ENCODE measurements at regions not wholly inside any gene's neighbourhood (a gene's known extent, or its start where the extent isn't known, plus 50 kb on each side); places are given as distances from the start of the nearest gene placed in this dataset.
"Not testable (repeated sequence)": the region's sequence is repeated elsewhere in the genome, so short reads cannot be mapped to it uniquely, and the experiment has no call there.

- peak; percentile 80 for DNase-seq
Measured at GRCh38 chrX:111041018-111041462, 55.0 kb upstream of the PAK3 start.

- peak; percentile 11 for DNase-seq
Measured at GRCh38 chrX:111040377-111041017, 55.5 kb upstream of the PAK3 start.

DNA sequence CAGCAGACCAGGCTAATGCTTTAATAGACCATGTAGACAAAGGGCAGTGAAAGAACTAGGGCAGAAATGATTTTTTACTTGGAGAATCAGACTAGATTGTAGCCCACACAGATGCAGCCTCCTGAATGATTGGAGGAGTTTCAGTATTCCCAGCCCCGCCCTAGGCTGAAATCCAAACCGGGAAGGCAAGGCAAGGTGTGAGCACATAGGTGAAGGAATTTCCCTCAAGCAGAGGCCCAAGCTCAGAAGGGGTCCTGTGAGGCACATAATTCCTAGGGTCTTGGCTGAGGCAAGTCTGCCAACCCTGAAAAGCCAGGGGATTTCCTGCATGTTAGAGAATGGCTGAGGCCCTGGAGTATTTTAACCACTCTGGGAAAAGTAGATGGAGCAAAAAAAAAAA lies 56.4 kb upstream of the PAK3 start:
- DNase-seq, result no peak

DNA sequence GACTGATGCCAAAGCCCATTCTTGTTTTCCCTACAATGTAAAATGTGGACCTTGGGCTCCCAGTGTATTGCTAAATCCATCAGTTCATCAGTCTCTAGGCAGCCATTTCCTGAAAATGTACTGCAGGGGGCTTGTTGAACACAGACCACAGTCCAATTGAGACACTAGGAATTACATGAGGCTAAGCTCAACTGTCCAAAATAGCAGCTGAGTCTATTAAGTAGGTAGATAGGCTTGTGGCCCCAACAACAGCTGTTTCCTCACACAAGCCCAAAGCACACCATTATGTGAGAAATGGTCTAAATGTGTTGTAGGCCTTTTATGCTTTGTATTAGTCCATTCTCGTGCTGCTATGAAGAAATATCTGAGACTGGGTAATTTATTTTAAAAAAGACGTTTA lies 60.0 kb upstream of the PAK3 start:
- DNase-seq, result no peak

DNA sequence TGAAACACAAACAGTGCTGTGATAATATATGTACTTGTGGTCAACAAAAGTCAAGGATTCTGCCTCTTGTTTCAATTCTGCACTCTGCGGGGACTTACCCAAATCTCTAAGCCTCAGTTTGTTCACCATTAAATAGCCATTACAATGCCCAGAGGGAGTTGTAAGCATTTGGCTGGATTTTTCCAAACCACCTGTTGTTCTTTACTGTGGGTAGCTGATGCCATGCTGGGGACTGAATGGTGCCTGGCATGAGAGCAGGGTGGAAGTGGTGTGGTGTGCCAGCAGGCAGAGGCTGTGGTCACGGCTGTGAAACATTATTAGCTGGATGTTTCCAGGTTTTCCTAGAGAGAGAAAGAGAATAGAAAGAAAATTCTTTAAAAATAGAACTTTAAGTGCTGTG lies 60.7 kb upstream of the PAK3 start:
- no peak for DNase-seq

GRCh38 chrX:111022998-111023397 lies 73.0 kb upstream of the PAK3 start:
- DNase-seq, result not testable (repeated sequence)

GRCh38 chrX:111020283-111020682 lies 75.7 kb upstream of the PAK3 start:
- no peak for DNase-seq

- DNase-seq, result no peak
Measured at GRCh38 chrX:111013778-111014455, 82.1 kb upstream of the PAK3 start.

- DNase-seq, result no peak
Measured at GRCh38 chrX:111010111-111010510, 85.9 kb upstream of the PAK3 start.

DNA sequence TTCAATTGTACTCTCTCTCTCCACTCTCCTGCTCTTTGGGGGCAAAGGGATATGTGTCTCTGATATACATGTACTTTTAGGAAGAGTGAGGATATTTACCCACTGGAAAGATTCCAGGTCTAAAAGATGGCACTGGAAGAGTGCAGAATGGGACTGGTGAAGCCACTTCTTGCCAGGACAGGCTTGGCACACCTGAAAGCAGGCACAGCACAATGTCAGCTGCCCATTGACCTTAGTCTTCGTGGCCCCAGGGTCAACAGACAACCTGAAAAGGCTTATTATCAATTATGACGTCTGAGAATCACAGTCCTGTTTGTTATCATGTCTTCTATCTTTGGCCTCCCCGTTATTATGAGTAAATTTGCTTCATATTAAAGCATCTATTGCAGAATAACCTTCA lies 86.7 kb upstream of the PAK3 start:
- DNase-seq, result no peak

DNA sequence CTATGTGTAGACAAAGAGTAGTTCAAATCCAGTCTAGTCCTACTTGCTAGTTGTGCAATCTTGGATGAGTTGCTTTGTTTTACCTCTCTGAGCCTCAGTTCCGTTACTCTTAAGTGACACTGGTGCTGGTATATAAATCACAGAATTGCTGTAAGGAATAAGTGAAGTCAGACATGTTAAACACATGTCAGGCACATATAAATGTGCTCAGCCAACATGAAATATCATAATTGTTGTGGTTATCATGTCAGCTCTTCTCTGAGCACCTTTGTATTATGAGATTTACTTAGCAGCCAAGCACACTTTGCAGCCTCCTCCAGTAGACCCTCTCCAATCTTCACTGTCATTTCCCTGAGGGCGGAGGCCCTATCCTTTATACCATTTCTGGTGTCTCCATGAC lies 87.9 kb upstream of the PAK3 start:
- DNase-seq, result no peak

GRCh38 chrX:111007238-111007637 lies 88.8 kb upstream of the PAK3 start:
- no peak for DNase-seq

DNA sequence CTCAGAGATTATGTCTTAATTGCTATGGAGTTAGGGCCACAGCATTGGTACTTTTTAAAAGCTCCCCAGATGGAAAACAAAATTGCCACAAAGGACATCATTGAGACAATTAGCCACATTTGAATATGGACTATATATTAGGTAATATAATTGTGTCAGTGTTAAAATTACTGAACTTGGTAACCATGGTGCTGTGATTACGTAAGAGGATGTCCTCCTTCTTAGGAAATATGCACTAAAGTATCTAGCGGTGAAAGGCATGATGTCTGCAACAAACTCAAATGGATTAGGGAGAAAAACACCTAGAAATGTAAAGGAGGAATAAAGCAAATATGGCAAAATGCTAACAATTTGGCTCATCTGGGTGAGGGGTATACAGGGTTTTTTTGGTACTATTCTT lies 89.9 kb upstream of the PAK3 start:
- no peak for DNase-seq

- no peak for DNase-seq
Measured at GRCh38 chrX:111005166-111005565, 90.8 kb upstream of the PAK3 start.

DNA sequence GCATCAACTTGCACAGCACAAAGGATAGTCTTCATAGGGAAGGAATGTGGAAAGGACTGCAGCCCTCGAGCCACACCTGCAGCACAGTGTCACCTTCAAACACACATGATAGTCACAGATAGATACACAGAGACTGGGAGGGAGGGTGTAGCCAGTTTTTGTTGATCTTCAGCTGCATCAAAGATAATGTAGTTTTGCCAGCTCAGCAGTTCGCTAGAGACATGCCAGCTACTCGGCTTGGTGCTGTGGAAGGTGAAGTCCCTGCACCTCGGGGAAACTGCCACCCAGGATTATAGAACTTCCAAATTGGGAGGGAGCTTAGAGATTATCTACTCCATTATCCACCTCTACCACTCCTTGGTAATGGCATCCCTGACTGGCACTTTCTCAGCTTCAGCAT lies 92.9 kb upstream of the PAK3 start:
- DNase-seq, result no peak

DNA sequence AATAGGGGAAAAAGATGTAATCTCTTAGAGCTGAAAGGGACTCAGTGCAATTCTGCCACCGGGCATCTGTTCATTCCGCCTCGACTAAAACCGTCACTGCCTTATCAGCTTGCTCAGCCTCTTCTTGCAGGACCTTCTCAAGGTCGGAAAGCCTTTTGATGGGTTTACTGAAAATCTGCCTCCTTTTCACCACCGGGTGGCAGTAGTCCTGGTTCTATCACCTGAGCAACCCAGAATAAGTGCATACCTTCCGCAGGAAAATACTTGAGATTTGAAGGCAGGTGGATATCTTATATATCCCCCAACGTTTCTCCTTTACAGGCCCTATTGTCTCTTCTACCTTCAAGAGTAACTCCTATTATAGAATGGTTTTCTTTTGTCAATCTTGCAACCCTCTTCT lies 103.4 kb upstream of the PAK3 start:
- DNase-seq, result peak; percentile 8

GRCh38 chrX:110989869-110990268 lies 106.1 kb upstream of the PAK3 start:
- no peak for DNase-seq

- no peak for DNase-seq
Measured at GRCh38 chrX:110989447-110989846, 106.5 kb upstream of the PAK3 start.

- no peak for DNase-seq
Measured at GRCh38 chrX:110987292-110987691, 108.7 kb upstream of the PAK3 start.

- no peak for DNase-seq
Measured at GRCh38 chrX:110985470-110985869, 110.5 kb upstream of the PAK3 start.

- DNase-seq, result no peak
Measured at GRCh38 chrX:110983024-110983423, 113.0 kb upstream of the PAK3 start.

DNA sequence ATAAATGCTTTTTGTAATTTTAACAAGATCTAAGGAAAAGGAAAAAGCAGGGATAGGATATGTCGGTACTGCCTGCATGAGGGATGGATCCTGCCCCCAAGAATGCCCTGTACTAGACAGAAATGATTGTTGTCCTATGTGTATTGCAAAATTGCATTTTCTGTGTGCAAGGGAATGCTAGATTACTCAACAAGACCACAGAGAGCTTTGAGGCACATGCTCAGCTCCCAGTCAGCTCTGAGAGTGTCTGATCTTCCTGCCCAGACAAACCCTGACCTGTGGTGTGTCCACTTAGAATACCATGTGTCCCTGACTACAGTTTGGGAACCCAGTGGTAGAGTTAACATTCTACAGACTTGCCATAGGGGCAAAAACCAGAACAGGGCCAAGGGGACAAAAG lies 129.2 kb upstream of the PAK3 start:
- peak; percentile 1 for DNase-seq

- DNase-seq, result no peak
Measured at GRCh38 chrX:110966091-110966454, 129.9 kb upstream of the PAK3 start.

- DNase-seq, result no peak
Measured at GRCh38 chrX:110965409-110966090, 130.4 kb upstream of the PAK3 start.

Measured in fibroblast of upper back skin (primary cell).